Keratinocyte (primary cell): ENCODE measurements at regions not wholly inside any gene's neighbourhood (a gene's known extent, or its start where the extent isn't known, plus 50 kb on each side); places are given as distances from the start of the nearest gene placed in this dataset.

Experiments used
- DNase-seq: peaks from one replicate; pipeline ENCODE4 v3.0.0-alpha.2; 2011; ENCODE audit warnings: low read depth, missing footprints, low spot score
- FAIRE-seq: peaks from 2 replicates; lab custom pipeline; 2011; peaks lifted over from hg19 to GRCh38; lab: Jason Lieb, UNC
- H2AFZ ChIP-seq: 2 replicates; pipeline ENCODE4 v1.6.0; 2012; ENCODE audit warnings: low read length, control low read depth, inconsistent platforms; ENCODE audit not compliant: control insufficient read depth
- H3K27ac ChIP-seq: 2 replicates; pipeline ENCODE4 v1.5.1; 2011; ENCODE audit warnings: low read length; ENCODE audit not compliant: control insufficient read depth, insufficient read depth
- H3K27me3 ChIP-seq: 3 replicates; pipeline ENCODE4 v1.6.0; 2011; ENCODE audit warnings: low read length; ENCODE audit not compliant: control insufficient read depth, insufficient read depth; ENCODE audit errors: extremely low read depth
- H3K36me3 ChIP-seq, 2 experiments: 2 replicates in 1 of 2; 3 replicates in 1 of 2; pipeline ENCODE4 v1.5.1; 2011; ENCODE audit warnings: low read length in 2 of 2, mild to moderate bottlenecking in 1 of 2; ENCODE audit not compliant: control insufficient read depth in 2 of 2, insufficient read depth in 2 of 2; ENCODE audit errors: extremely low read depth in 1 of 2
- H3K4me1 ChIP-seq: 3 replicates; pipeline ENCODE4 v1.5.1; 2011; ENCODE audit warnings: low read length; ENCODE audit not compliant: control insufficient read depth, insufficient read depth; ENCODE audit errors: extremely low read depth
- H3K4me2 ChIP-seq: 3 replicates; pipeline ENCODE4 v1.6.0; 2011; ENCODE audit warnings: low read depth, low read length; ENCODE audit not compliant: control insufficient read depth, insufficient read depth; ENCODE audit errors: extremely low read depth
- H3K4me3 ChIP-seq, 3 experiments: fragments of 200-600 bp in 1 of 3; sonication (generic) in 1 of 3; 2 replicates in 2 of 3; 3 replicates in 1 of 3; pipeline ENCODE4 v1.5.1; 2011 to 2016; ENCODE audit warnings: low read length in 3 of 3, mild to moderate bottlenecking in 3 of 3, control low read depth in 2 of 3, inconsistent platforms in 1 of 3, low read depth in 1 of 3, mixed read lengths in 1 of 3, mixed run types in 1 of 3, moderate library complexity in 1 of 3; ENCODE audit not compliant: control insufficient read depth in 2 of 3, insufficient read depth in 2 of 3; ENCODE audit errors: extremely low read depth in 1 of 3
- H3K79me2 ChIP-seq: 2 replicates; pipeline ENCODE4 v1.6.0; 2012; ENCODE audit warnings: low read length; ENCODE audit not compliant: control insufficient read depth, insufficient read depth
- H3K9ac ChIP-seq: 3 replicates; pipeline ENCODE4 v1.6.0; 2011; ENCODE audit warnings: low read length; ENCODE audit not compliant: control insufficient read depth, insufficient read depth; ENCODE audit errors: extremely low read depth
- H3K9me1 ChIP-seq: 3 replicates; pipeline ENCODE4 v1.6.0; 2011; ENCODE audit warnings: low read length; ENCODE audit not compliant: control insufficient read depth, insufficient read depth; ENCODE audit errors: extremely low read depth
- H3K9me3 ChIP-seq: 2 replicates; pipeline ENCODE4 v1.5.1; 2012; ENCODE audit warnings: low read depth, low read length; ENCODE audit not compliant: control insufficient read depth
- H4K20me1 ChIP-seq: 3 replicates; pipeline ENCODE4 v1.6.0; 2011; ENCODE audit warnings: low read length; ENCODE audit not compliant: control insufficient read depth, insufficient read depth; ENCODE audit errors: extremely low read depth
- CTCF ChIP-seq, 3 experiments: IDR thresholded peaks in 1 of 3; conservative IDR thresholded peaks in 1 of 3; optimal IDR thresholded peaks in 1 of 3; 2 replicates in 2 of 3; 3 replicates in 1 of 3; pipeline versions ENCODE3 to v1.5.1; 2011; ENCODE audit warnings: low read length in 3 of 3, mild to moderate bottlenecking in 3 of 3, moderate library complexity in 2 of 3, control low read depth in 1 of 3, inconsistent platforms in 1 of 3; ENCODE audit not compliant: insufficient read depth in 2 of 3; ENCODE audit errors: extremely low read depth in 1 of 3
- EZH2 ChIP-seq: IDR thresholded peaks from one replicate; pipeline ENCODE4 v1.6.1; 2012; ENCODE audit warnings: inconsistent platforms, mild to moderate bottlenecking, low read length, moderate library complexity
- dilution Hi-C: fragments of 300-500 bp; cut with MboI; formaldehyde crosslinking; loops from one replicate; pipeline ENCODE4 v1.7.0; 2020; ENCODE audit warnings: low sequenced_read_pairs; ENCODE audit not compliant: extremely low pct_ligation_motif_present

- Histone ChIP-seq H2AFZ (no peak overlapping the region), H3K27ac (no peak overlapping the region), H3K4me2 (no peak overlapping the region), H3K9ac (no peak overlapping the region), H3K9me1 (no peaks in the 10 kb centered on the region), H3K36me3 (no peaks in the 10 kb centered on the region), H3K27me3 (no peaks in the 10 kb centered on the region), H3K4me3 (no peak overlapping the region), H3K79me2 (no peaks in the 10 kb centered on the region), H3K4me1 (no peaks in the 10 kb centered on the region), H3K9me3 (no peaks in the 10 kb centered on the region), H4K20me1 (no peaks in the 10 kb centered on the region)
- no peak for FAIRE-seq
- dilution Hi-C loops = no loop called here
- TF ChIP-seq CTCF (optimal IDR thresholded peaks at IDR 0.05 in 1 of 3, IDR thresholded peaks at IDR 0.05 in 1 of 3, conservative IDR thresholded peaks at IDR 0.05 in 1 of 3; ENCODE audit: extremely low read depth in 1 of 3, insufficient read depth in 2 of 3, low read length in 3 of 3) (no peak), EZH2 (no peak)
- no peak for DNase-seq
Observed at GRCh38 chr1:229118477-229119061, 152.3 kb upstream of the RAB4A start.

GRCh38 chr1:229119161-229119560, 151.8 kb upstream of the RAB4A start:
- dilution Hi-C loops = no loop called here

More at GRCh38 chr1:229119161-229119560, 151.8 kb upstream of the RAB4A start:
- DNase-seq (no peak), FAIRE-seq (no peak)
- Histone ChIP-seq H4K20me1 (no peaks in the 10 kb centered on the region), H3K79me2 (no peaks in the 10 kb centered on the region), H3K4me1 (no peaks in the 10 kb centered on the region), H3K9me1 (no peaks in the 10 kb centered on the region), H3K36me3 (no peaks in the 10 kb centered on the region), H2AFZ (no peak overlapping the region), H3K27ac (no peak overlapping the region), H3K27me3 (no peaks in the 10 kb centered on the region), H3K4me3 (no peak overlapping the region), H3K9ac (no peak overlapping the region), H3K4me2 (no peak overlapping the region), H3K9me3 (no peaks in the 10 kb centered on the region)
- no peak for TF ChIP-seq CTCF (optimal IDR thresholded peaks at IDR 0.05 in 1 of 3, IDR thresholded peaks at IDR 0.05 in 1 of 3, conservative IDR thresholded peaks at IDR 0.05 in 1 of 3; ENCODE audit: extremely low read depth in 1 of 3, insufficient read depth in 2 of 3, low read length in 3 of 3)
- TF ChIP-seq EZH2 = no peak
